Heart right ventricle (tissue), 16 donors: ENCODE measurements at regions not wholly inside any gene's neighbourhood (a gene's known extent, or its start where the extent isn't known, plus 50 kb on each side); places are given as distances from the start of the nearest gene placed in this dataset.

Source experiments
- ATAC-seq, 8 donors: fragments of 200-7000 bp; cut with Tn5 transposase; one replicate each; pipeline ENCODE4 v1.9.1; 2020; ENCODE audit warnings: mild to moderate bottlenecking in 8 of 8, moderate library complexity in 8 of 8, moderate number of reproducible peaks in 1 of 8
- DNase-seq, 2 donors: peaks; one replicate each; pipeline ENCODE4 v3.0.0-alpha.2; 2020
- H3K27ac ChIP-seq, 10 donors: fragments of 200-600 bp; sonication (generic) in 2 of 10; one replicate each; pipeline versions ENCODE4 v1.5.0 to v1.8.0; 2020 to 2022; ENCODE audit warnings: mild to moderate bottlenecking in 3 of 10
- H3K27me3 ChIP-seq, 7 donors: fragments of 200-600 bp; one replicate each; pipeline ENCODE4 v1.8.0; 2021 to 2022; ENCODE audit warnings: mild to moderate bottlenecking in 2 of 7
- H3K36me3 ChIP-seq, 9 donors: fragments of 200-600 bp; sonication (generic) in 1 of 9; one replicate each; pipeline versions ENCODE4 v1.5.0 to v1.8.0; 2020 to 2022; ENCODE audit warnings: mild to moderate bottlenecking in 2 of 9
- H3K4me1 ChIP-seq, 9 donors: fragments of 200-600 bp; sonication (generic) in 1 of 9; one replicate each; pipeline versions ENCODE4 v1.5.0 to v1.8.0; 2020 to 2022; ENCODE audit warnings: mild to moderate bottlenecking in 4 of 9
- H3K4me3 ChIP-seq, 10 donors: fragments of 200-600 bp; sonication (generic) in 2 of 10; one replicate each; pipeline versions ENCODE4 v1.5.0 to v1.8.0; 2020 to 2022; ENCODE audit warnings: mild to moderate bottlenecking in 7 of 10, moderate library complexity in 2 of 10
- H3K9me3 ChIP-seq, 11 donors: fragments of 200-600 bp in 10 of 11; sonication (generic) in 2 of 11; one replicate each; pipeline versions ENCODE4 v1.5.0 to v1.8.0; 2013 to 2022; ENCODE audit warnings: mild to moderate bottlenecking in 2 of 11, control low read depth in 1 of 11, moderate library complexity in 1 of 11
- CTCF ChIP-seq, 9 donors: fragments of 200-600 bp; sonication (generic) in 2 of 9; IDR thresholded peaks; one replicate each; pipeline versions ENCODE4 v1.5.0 to v1.8.0; 2021 to 2022; ENCODE audit warnings: antibody characterized with exemption in 9 of 9, mild to moderate bottlenecking in 5 of 9, moderate library complexity in 1 of 9
- WGBS, 2 donors: extraction: QIAGEN DNeasy Blood & Tissue Kit; methylation state at CpG; one replicate each; pipeline ENCODE4 v1.1.7; 2013; ENCODE audit warnings: inconsistent platforms in 1 of 2; 5-methylcytosine and 5-hydroxymethylcytosine counted together
- intact Hi-C, 10 donors: fragments of 100-400 bp; cut with DNase I; formaldehyde crosslinking; loops; one replicate each; pipeline versions ENCODE4 v1.11.1 to v1.14.2; 2022
- donor health status: Arrhythmogenic right ventricular cardiomyopathy.
- donor health status: ischemic (EF 13 %, LVEDD 7.1; RV severe dilation, severe dysfunction).
- donor health status: healthy with polysubstance abuse.
- donor health status: DM: no; HTN: yes; CAD: no.
- donor health status: DM: no; HTN: no; CAD: no.
- donor health status: ischemic (EF 25% LVEDD 6.9; RV normal size, moderate dysfunction).
- donor health status: ischemic (EF 25% LVEDD 5.7; RV mildly dilated, moderate dysfunction).
- donor health status: healthy.
- donor health status: DM: yes; HTN: yes; CAD: no.
- donor health status: Ischemic cardiomyopathy.
- donor health status: ischemic (EF 35%, LVEDD 5.7; RV mildly dilated, moderate dysfunction).
- donor health status: nonischemic (EF 11% LVEDD 7.7; RV severe dilation, severe dysfunction).
- donor health status: DM: yes; HTN: yes; CAD: no.
- donor health status: PGD.
- donor health status: ischemic (EF 29% LVEDD 5.4; RV normal size, mild dysfunction).
- donor health status: nonischemic (EF 23%, LVEDD 6.1; RV moderate dilation, normal function).

GRCh38 chr21:25176637-25177412 lies 430.5 kb downstream of the MRPL39 start:
- Histone ChIP-seq H3K36me3 (no peaks in the 10 kb centered on the region), H3K9me3 (no peaks in the 10 kb centered on the region), H3K4me3 (no peak overlapping the region), H3K4me1 (no peaks in the 10 kb centered on the region), H3K27ac (no peak overlapping the region), H3K27me3 (no peaks in the 10 kb centered on the region)
- DNase-seq, result no peak
- 77 to 78% methylated on average over 5 of the region's 5 CpGs for WGBS, 2 donors
- no peak for ATAC-seq
- TF ChIP-seq CTCF (IDR thresholded peaks at IDR 0.05), result no peak
- intact Hi-C loops, result no loop called here

DNA sequence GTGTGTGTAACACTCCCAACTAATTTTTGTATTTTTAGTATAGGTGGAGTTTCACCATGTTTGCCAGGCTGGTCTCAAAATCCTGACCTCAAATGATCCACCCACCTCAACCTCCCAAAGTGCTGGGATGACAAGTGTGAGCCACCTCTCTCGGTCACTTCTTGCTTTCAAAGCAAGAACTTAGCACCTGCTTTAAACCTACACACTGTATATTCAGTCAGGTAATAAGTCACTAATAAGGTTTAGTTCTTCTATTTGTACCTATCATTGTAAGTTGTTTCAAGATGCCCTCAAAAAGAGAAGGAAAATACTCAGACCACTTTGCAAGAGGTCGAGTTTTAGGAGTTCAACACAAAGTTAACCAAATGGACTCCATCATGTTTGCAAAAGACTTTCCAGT lies 431.3 kb downstream of the MRPL39 start:
- Histone ChIP-seq H3K9me3 (no peaks in the 10 kb centered on the region), H3K4me3 (no peak overlapping the region), H3K36me3 (no peaks in the 10 kb centered on the region), H3K4me1 (no peaks in the 10 kb centered on the region), H3K27me3 (no peaks in the 10 kb centered on the region), H3K27ac (no peak overlapping the region)
- intact Hi-C loops, result no loop called here
- WGBS, 2 donors, result 78 to 79% methylated on average over 2 of the region's 2 CpGs
- DNase-seq, result no peak
- ATAC-seq, result no peak
- TF ChIP-seq CTCF (IDR thresholded peaks at IDR 0.05), result no peak

- Histone ChIP-seq H3K9me3 (peaks cover 0 to 29% (median 9%) of the 10 kb centered on the region in 11 donors), H3K4me1 (no peaks in the 10 kb centered on the region), H3K36me3 (no peaks in the 10 kb centered on the region), H3K27ac (no peak overlapping the region), H3K4me3 (no peak overlapping the region), H3K27me3 (no peaks in the 10 kb centered on the region)
- intact Hi-C loops, result no loop called here
- TF ChIP-seq CTCF (IDR thresholded peaks at IDR 0.05), result no peak
- ATAC-seq, result no peak
- DNase-seq, result no peak
- 76 to 83% methylated on average over 6 of the region's 6 CpGs for WGBS, 2 donors
Observed at GRCh38 chr21:25171438-25171837, 435.8 kb downstream of the MRPL39 start.

GRCh38 chr21:25170681-25171080 lies 436.6 kb downstream of the MRPL39 start:
- no peak for DNase-seq
- Histone ChIP-seq H3K36me3 (no peaks in the 10 kb centered on the region), H3K27me3 (no peaks in the 10 kb centered on the region), H3K9me3 (peaks cover 0 to 35% (median 9%) of the 10 kb centered on the region in 11 donors), H3K27ac (no peak overlapping the region), H3K4me3 (no peak overlapping the region), H3K4me1 (no peaks in the 10 kb centered on the region)
- intact Hi-C loops, result no loop called here
- no peak for ATAC-seq
- 81 to 86% methylated on average over 3 of the region's 3 CpGs for WGBS, 2 donors
- no peak for TF ChIP-seq CTCF (IDR thresholded peaks at IDR 0.05)
